Stimulated activated CD4-positive, alpha-beta T cell treated with anti-CD3 and anti-CD28 coated beads, Interleukin-1b, Interleukin-23, amount 100 ng/mL, for 4 hours (primary cell): ENCODE measurements at regions not wholly inside any gene's neighbourhood (a gene's known extent, or its start where the extent isn't known, plus 50 kb on each side); places are given as distances from the start of the nearest gene placed in this dataset.
"Not testable (repeated sequence)": the region's sequence is repeated elsewhere in the genome, so short reads cannot be mapped to it uniquely, and the experiment has no call there.

Experiments used
- DNase-seq, 2 donors: peaks; one replicate each; pipeline ENCODE4 v3.0.0-alpha.2; 2020; ENCODE audit warnings: low read depth in 2 of 2

GRCh38 chr5:118478852-118479251 is 509.5 kb downstream of the DTWD2 start:
- DNase-seq: no peak

DNA sequence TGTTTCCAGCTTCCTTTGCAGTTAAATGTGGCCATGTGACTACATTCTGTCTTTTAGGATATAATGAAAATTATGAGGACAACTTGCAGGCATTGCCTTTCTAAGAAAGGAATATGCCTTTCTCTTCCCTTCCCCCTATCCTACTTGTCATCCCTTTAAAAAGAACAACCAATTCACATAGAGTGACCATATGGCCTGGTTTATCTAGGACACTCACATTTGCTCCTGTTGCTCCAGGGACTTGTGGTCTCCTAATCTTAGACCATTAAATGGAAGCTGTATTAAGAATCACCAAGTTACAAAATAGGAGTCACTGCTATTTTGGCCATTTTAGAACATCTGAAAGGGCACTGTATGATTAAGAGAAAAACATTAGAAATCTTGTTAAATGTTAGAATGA is 520.3 kb downstream of the DTWD2 start:
- DNase-seq: no peak

GRCh38 chr5:118467103-118467502 is 521.2 kb downstream of the DTWD2 start:
- DNase-seq: no peak

DNA sequence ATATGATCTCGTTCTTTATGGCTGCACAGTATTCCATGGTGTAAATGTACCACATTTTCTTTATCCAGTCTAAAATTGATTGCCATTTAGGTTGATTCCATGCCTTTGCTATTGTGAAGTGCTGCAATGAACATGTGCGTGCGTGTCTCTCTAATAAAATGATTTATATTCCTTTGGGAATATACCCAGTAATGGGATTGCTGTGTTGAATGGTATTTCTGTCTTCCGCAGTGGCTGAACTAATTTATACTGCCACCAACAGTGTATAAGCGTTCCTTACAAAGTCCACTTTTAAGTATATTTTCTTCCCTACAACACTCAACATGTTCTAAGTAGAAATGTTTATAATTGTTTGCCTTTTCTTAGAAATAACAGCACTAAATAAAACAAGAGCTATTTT is 521.9 kb downstream of the DTWD2 start:
- DNase-seq: no peak

DNA sequence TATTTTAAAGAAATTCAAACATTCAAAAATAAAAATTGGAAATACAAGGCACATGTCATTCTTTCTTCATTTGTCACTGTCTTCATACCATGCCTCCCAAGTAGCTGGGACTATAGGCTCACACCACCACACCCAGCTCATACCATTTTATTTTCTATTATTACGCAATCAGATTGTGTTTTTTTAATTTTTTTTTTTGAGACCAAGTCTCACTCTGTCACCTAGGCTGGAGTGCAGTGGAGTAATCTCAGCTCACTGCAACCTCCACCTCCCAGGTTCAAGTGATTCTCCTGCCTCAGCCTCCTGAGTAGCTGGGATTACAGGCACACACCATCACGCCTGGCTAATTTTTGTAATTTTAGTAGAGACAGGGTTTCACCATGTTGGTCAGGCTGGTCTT is 526.1 kb downstream of the DTWD2 start:
- DNase-seq: not testable (repeated sequence)

- DNase-seq: no peak
Observed at GRCh38 chr5:118461436-118461835, 526.9 kb downstream of the DTWD2 start.

DNA sequence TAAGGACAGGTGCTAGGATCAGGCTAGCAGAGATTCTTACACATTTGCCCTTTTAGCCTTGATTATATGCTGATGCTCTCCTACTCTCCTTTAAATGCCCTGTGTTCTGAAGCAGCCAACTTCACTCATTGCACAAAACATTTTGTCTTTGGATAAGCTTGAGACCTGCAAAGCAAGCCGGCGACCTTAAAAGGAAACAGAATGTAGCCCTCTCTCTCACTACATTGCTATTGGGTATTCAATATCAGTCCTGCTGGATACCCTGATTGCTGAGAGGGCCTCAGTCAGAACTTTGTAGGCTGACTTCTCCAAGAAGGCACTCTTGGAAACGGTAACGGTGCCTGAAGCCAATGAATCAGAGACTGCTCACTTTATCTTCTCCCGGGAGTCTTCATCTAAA is 528.9 kb downstream of the DTWD2 start:
- DNase-seq: no peak

GRCh38 chr5:118456085-118456484 is 532.3 kb downstream of the DTWD2 start:
- DNase-seq: no peak

GRCh38 chr5:118451697-118452247 is 536.6 kb downstream of the DTWD2 start:
- no peak for DNase-seq

GRCh38 chr5:118450554-118451332 is 537.6 kb downstream of the DTWD2 start:
- no peak for DNase-seq

DNA sequence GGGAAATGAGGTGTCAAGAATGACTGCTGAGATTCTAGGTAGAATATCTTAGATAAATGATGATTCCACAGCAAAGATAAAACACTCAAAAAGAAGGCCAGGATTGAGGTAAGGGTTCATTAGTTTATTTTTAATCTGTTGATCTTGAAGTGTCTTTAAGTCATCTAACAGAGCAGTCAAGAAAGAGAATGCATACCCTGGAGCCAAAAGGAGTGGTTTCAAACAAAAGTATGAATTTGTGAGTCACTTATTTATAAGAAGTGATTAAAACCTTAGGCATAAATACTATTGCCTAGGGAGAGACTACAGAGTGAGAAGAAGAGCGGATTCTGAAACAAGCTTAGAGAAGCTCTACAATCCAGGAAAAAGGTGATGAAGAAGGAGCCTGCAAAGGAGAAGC is 541.0 kb downstream of the DTWD2 start:
- no peak for DNase-seq

DNA sequence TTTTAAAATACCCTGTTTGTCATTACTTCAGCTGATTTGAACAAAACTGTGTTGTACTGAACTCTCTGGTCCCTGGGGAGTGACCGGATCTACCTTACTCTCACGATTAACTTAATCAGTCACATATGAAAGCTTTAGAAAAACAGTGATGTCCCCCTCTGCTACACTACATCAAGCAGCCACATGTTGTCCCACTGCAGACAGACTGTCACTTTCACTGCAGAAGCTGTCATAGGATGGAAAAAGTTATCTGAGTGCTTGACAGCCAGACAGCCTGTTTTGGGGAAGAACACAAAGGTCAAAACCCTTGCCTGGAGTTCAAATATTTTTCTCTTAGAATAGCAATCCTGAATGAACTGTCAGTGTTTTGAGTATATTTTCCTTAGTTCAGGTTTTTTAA is 546.4 kb downstream of the DTWD2 start:
- DNase-seq: no peak

DNA sequence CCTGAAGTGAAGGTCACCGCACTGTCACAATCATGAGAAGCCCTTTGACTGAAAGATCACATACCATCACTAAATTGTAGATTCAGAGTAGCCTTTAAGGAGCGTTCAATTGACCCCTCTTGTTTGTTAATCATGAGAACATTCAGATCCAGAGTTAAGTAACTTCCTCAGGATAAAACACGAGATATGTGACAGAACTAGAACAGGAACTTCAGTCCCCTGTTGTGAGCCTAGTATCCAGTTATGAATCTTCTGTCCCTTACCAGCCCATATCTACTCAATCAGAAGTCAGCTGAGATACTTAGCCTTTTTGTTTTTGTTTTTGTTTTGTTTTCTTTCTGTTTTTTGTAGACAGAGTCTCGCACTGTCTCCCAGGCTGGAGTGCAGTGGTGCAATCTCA is 547.3 kb downstream of the DTWD2 start:
- no peak for DNase-seq

DNA sequence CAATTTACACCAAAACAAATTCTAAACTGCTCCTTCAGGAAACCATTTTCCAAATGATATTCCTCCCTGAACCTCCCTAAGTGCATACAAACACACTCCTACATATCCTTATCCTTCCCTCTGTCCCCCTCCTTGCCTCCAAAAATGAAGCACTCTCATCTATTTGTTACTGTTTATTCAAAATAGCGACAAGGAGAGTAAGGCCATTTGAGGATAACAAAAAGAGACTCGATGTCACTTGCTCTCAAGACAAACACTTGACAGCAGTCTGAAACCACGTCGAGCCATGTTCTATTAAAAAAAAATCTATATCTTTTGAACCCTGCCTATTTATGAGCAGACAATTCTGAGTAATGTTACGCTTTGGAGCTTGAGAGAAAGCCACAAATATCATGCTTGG is 547.9 kb downstream of the DTWD2 start:
- DNase-seq: no peak

- no peak for DNase-seq
Observed at GRCh38 chr5:118439831-118440230, 548.5 kb downstream of the DTWD2 start.

GRCh38 chr5:118435131-118435530 is 553.2 kb downstream of the DTWD2 start:
- DNase-seq: no peak

DNA sequence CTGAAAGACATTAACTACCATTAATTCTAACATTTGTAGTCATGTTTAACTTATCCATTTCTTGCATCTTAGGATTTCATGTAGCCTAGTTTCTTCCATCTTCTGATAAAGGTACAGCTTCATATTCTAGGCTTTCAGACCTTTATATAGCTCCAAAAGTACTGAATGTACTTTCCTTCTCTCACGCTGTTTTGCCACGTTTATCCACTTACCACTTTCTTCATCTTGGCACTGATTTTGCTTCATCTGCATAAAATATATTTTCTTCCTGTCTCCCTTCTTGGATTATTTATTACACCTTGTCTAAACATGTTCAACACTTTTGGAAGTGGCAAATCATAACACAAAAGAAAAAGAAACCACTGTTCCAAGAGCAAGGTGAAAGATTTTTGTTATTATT is 553.8 kb downstream of the DTWD2 start:
- no peak for DNase-seq

GRCh38 chr5:118430076-118430475 is 558.3 kb downstream of the DTWD2 start:
- DNase-seq: no peak

DNA sequence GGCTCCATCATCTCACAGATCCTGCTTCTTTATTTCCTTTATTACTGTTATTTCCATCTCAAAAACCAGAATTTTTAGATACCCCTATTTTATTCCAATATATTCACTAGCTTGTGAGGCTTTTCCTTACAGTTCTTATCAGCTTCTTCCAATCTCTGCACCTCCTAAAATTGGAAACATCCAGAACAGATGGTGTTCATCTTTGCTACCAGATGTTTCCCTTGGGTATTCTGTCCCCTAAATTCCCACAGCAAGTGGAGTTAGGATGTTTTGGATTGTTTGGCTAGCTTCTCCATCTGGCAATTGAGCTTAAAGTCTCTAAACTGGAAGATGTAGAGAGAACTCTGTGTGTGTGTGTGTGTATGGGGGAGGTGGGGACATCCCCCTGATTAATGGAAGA is 580.4 kb downstream of the DTWD2 start:
- no peak for DNase-seq

- DNase-seq: no peak
Observed at GRCh38 chr5:118405650-118406061, 582.7 kb downstream of the DTWD2 start.

DNA sequence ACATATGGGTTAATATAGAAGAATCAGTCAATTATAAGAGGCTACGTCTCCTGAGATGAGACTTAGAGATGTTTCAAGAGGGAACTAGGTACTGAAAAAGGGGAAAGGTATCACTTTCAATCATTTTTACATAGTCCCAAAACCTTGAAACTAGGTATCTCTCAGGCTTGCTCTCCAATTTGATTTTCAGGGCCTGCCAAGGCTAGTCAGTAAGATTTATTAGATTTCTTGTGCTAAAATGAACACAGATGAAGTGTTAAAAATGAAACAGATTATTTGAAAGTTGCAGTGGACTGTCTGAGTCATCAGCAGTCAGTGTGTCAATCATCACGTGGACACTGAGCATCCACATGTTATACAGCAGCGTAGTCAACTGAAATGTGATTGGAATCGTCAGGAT is 591.1 kb downstream of the DTWD2 start:
- no peak for DNase-seq

DNA sequence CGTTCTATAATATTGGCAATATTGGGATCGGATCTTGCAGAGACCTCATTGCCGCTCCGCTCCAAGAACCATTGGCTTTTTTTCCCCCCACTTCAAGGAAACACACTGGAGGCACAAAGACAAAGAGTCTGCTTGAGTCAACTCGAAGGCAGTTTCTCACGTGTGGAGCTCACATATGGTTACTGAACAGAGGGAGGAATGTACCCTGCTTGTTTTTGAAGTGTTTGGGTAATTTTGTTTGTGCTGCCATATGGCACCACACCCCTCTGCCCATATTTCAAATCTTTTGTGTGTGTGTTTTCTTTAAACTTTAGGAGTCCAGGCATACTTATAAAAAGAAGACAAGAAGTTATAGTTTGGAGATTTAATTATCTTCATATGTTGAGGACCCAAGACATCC is 595.9 kb downstream of the DTWD2 start:
- DNase-seq: no peak

DNA sequence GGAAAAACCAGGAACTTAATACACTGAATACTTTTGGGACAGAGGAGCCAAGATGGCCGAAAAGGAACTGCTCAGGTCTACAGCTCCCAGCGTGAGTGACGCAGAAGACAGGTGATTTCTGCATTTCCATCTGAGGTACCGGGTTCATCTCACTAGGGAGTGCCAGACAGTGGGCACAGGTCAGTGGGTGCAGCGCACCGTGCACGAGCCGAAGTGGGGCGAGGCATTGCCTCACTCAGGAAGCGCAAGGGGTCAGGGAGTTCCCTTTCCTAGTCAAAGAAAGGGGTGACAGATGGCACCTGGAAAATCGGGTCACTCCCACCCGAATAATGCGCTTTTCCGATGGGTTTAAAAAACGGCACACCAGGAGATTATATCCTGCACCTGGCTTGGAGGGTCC is 605.4 kb downstream of the DTWD2 start:
- DNase-seq: not testable (repeated sequence)

- DNase-seq: no peak
Observed at GRCh38 chr5:118379470-118379869, 608.9 kb downstream of the DTWD2 start.
